ENCODE measurements at regions not wholly inside any gene's neighbourhood (a gene's known extent, or its start where the extent isn't known, plus 50 kb on each side); places are given as distances from the start of the nearest gene placed in this dataset.
A peak's percentile ranks its signal among the peaks of the same experiment; 100 is the strongest.

GRCh38 chr11:33970984-33971466 is 79.1 kb upstream of the LMO2 start (continued):
- TF ChIP-seq ETS1 (conservative IDR thresholded peaks at IDR 0.05; ENCODE audit: control insufficient read depth, low read depth, low read length) (no peak), NCOR1 (IDR thresholded peaks at IDR 0.05) (no peak), BCOR (IDR thresholded peaks at IDR 0.05) (peak; percentile 27; the same call in 1 of the 2 replicates), GTF2E2 (tag; IDR thresholded peaks at IDR 0.05) (no peak), CTBP1 (IDR thresholded peaks at IDR 0.05; ENCODE audit: borderline replicate concordance) (0 out of 2 replicates have a peak, but pooled peaks have one; percentile 50), ZNF592 (IDR thresholded peaks at IDR 0.05) (peak; percentile 58), HNRNPLL (IDR thresholded peaks at IDR 0.05; ENCODE audit: low read depth, low read length, poor library complexity, severe bottlenecking) (no peak), TRIM24 (IDR thresholded peaks at IDR 0.05) (no peak), ATF6 (CRISPR knock-in tag; IDR thresholded peaks at IDR 0.05) (no peak; the same call in 1 of the 2 replicates), RFX1 (IDR thresholded peaks at IDR 0.05) (no peak), CBX1 (IDR thresholded peaks at IDR 0.05; ENCODE audit: low read depth) (no peak), U2AF2 (optimal IDR thresholded peaks at IDR 0.05; ENCODE audit: low read depth, low read length) (no peak), KLF10 (CRISPR knock-in tag; IDR thresholded peaks at IDR 0.05) (no peak), ZNF24 (IDR thresholded peaks at IDR 0.05) (peak; percentile 30; the same call in 1 of the 2 replicates), MAFF (IDR thresholded peaks at IDR 0.05; ENCODE audit: low read length) (no peak), BACH1 (tag; IDR thresholded peaks at IDR 0.05) (no peak), CCNT2 (IDR thresholded peaks at IDR 0.05; ENCODE audit: borderline replicate concordance, extremely low read depth, insufficient read length, low read depth, low read length) (no peak), CREM (IDR thresholded peaks at IDR 0.05; ENCODE audit: low read depth) (no peak), FOS (IDR thresholded peaks at IDR 0.05; ENCODE audit: extremely low read depth, insufficient read length) (no peak), TGIF2 (CRISPR knock-in tag; IDR thresholded peaks at IDR 0.05) (no peak), ELF1 (tag; IDR thresholded peaks at IDR 0.05) (no peak), SAFB2 (IDR thresholded peaks at IDR 0.05; ENCODE audit: borderline replicate concordance, low read depth, low read length, severe bottlenecking) (no peak), PHB (CRISPR knock-in tag; IDR thresholded peaks at IDR 0.05) (no peak), E2F3 (CRISPR knock-in tag; IDR thresholded peaks at IDR 0.05) (no peak)

Measured in K562 (cell line).